ENCODE measurements at regions not wholly inside any gene's neighbourhood (a gene's known extent, or its start where the extent isn't known, plus 50 kb on each side); places are given as distances from the start of the nearest gene placed in this dataset.

- Histone ChIP-seq H3K79me2 (ENCODE audit: insufficient read depth, low read depth, low read length) (no peaks in the 10 kb centered on the region), H4K20me1 (ENCODE audit: insufficient read depth, low read length) (no peaks in the 10 kb centered on the region), H3K36me3 (ENCODE audit: insufficient read depth, low read length) (no peaks in the 10 kb centered on the region), H3K9me2 (ENCODE audit: insufficient read depth, low read length) (no peaks in the 10 kb centered on the region), H3K9me3 (ENCODE audit: low read length) (no peaks in the 10 kb centered on the region), H3K4me1 (ENCODE audit: insufficient read depth, low read length, poor library complexity, severe bottlenecking) (no peaks in the 10 kb centered on the region), H3K4me2 (ENCODE audit: low read length) (no peak overlapping the region), H2AFZ (ENCODE audit: low read length) (no peak overlapping the region), H3K4me3 (ENCODE audit: low read depth, low read length, poor library complexity, severe bottlenecking) (no peak overlapping the region), H3K27ac (ENCODE audit: low read depth, low read length, poor library complexity, severe bottlenecking) (no peak overlapping the region)
- ChIA-PET POLR2A (interaction anchor here (0.6 kb wide), 1 partner anchor 191 kb away, joined by 4 read pairs; no protein-coding TSS in a partner anchor), CTCF (ENCODE audit: unreplicated experiment) (no interaction called here)
- no TSS peak for BruUV-seq (replicated peaks)
- DNase-seq (ENCODE audit: low spot score), result no peak
- intact Hi-C loops (cut with micrococcal nuclease; ENCODE audit: unreplicated experiment), result no loop called here
- no peak for TF ChIP-seq CTCF (conservative IDR thresholded peaks at IDR 0.05; ENCODE audit: low read length)
- TF ChIP-seq EZH2phosphoT487 (IDR thresholded peaks at IDR 0.05; ENCODE audit: borderline replicate concordance, low read depth, low read length), result no peak
Observed at GRCh38 chr2:63791387-63791786, 50.3 kb upstream of the UGP2 start.

All from OCI-LY7 (cell line).